ENCODE measurements at regions not wholly inside any gene's neighbourhood (a gene's known extent, or its start where the extent isn't known, plus 50 kb on each side); places are given as distances from the start of the nearest gene placed in this dataset.

- no peak overlapping the region for H2AFZ ChIP-seq (ENCODE audit: low read depth, low read length)
- H3K4me1 ChIP-seq (ENCODE audit: control insufficient read depth, extremely low read depth, insufficient read depth, low read length): no peaks in the 10 kb centered on the region
- intact Hi-C loops (cut with micrococcal nuclease) (loop anchor here (1.0 to 5.0 kb wide), 2 partner anchors 32 to 44 kb away; no protein-coding TSS in a partner anchor), dilution Hi-C loops (cut with MboI; ENCODE audit: extremely low pct_ligation_motif_present, low sequenced_read_pairs) (no loop called here)
- no peak overlapping the region for H3K27ac ChIP-seq (ENCODE audit: insufficient read depth, low read depth, low read length)
- no peaks in the 10 kb centered on the region for H3K9me3 ChIP-seq (replicated peaks; ENCODE audit: control insufficient read depth, insufficient read depth, low read length)
- BruUV-seq (replicated peaks): no TSS peak
- no peaks in the 10 kb centered on the region for H3K36me3 ChIP-seq (ENCODE audit: control insufficient read depth in 2 of 2, extremely low read depth in 1 of 2, insufficient read depth in 2 of 2, low read length in 2 of 2)
- FAIRE-seq (no peak), DNase-seq (ENCODE audit: low read depth, low spot score) (no peak)
- H3K9me1 ChIP-seq (replicated peaks; ENCODE audit: control insufficient read depth, extremely low read depth, insufficient read depth, low read length): no peaks in the 10 kb centered on the region
- TF ChIP-seq GATA2 (IDR thresholded peaks at IDR 0.05; ENCODE audit: insufficient read depth, insufficient read length, low read depth, low read length) (no peak), CTCF (IDR thresholded peaks at IDR 0.05; ENCODE audit: extremely low read depth in 1 of 2, insufficient read depth in 1 of 2, low read depth in 1 of 2, low read length in 2 of 2) (no peak), FOS (IDR thresholded peaks at IDR 0.05; ENCODE audit: borderline replicate concordance, insufficient read depth, low read length) (no peak), POLR2AphosphoS5 (IDR thresholded peaks at IDR 0.05; ENCODE audit: insufficient read depth, low read depth, low read length) (no peak)
- H4K20me1 ChIP-seq (replicated peaks; ENCODE audit: control insufficient read depth, extremely low read depth, insufficient read depth, low read length): no peaks in the 10 kb centered on the region
- ChIA-PET POLR2A (no interaction called here), CTCF (no interaction called here)
- H3K4me3 ChIP-seq (replicated peaks in 1 of 3; ENCODE audit: insufficient read depth in 1 of 3, low read depth in 1 of 3, low read length in 3 of 3): no peak overlapping the region
- H3K9ac ChIP-seq (replicated peaks; ENCODE audit: extremely low read depth, insufficient read depth, low read length): no peak overlapping the region
- H3K4me2 ChIP-seq (ENCODE audit: insufficient read depth, low read length): no peak overlapping the region
- H3K79me2 ChIP-seq (ENCODE audit: control insufficient read depth, insufficient read depth, low read length): no peaks in the 10 kb centered on the region
- no peaks in the 10 kb centered on the region for H3K27me3 ChIP-seq (ENCODE audit: control insufficient read depth in 2 of 2, insufficient read depth in 2 of 2, low read length in 2 of 2)
Measured at GRCh38 chr15:98071786-98072185, 111.3 kb downstream of the ARRDC4 start.

GRCh38 chr15:98075441-98075840 is 114.9 kb downstream of the ARRDC4 start:
- H2AFZ ChIP-seq (ENCODE audit: low read depth, low read length): no peak overlapping the region
- no peaks in the 10 kb centered on the region for H3K9me3 ChIP-seq (replicated peaks; ENCODE audit: control insufficient read depth, insufficient read depth, low read length)
- H3K36me3 ChIP-seq (ENCODE audit: control insufficient read depth in 2 of 2, extremely low read depth in 1 of 2, insufficient read depth in 2 of 2, low read length in 2 of 2): no peaks in the 10 kb centered on the region
- H3K9me1 ChIP-seq (replicated peaks; ENCODE audit: control insufficient read depth, extremely low read depth, insufficient read depth, low read length): no peaks in the 10 kb centered on the region
- FAIRE-seq: no peak
- no peaks in the 10 kb centered on the region for H3K27me3 ChIP-seq (ENCODE audit: control insufficient read depth in 2 of 2, insufficient read depth in 2 of 2, low read length in 2 of 2)
- TF ChIP-seq MYC (IDR thresholded peaks at IDR 0.05; ENCODE audit: low read depth, low read length): no peak
- no peak for TF ChIP-seq FOS (IDR thresholded peaks at IDR 0.05; ENCODE audit: borderline replicate concordance, insufficient read depth, low read length)
- TF ChIP-seq GATA2 (IDR thresholded peaks at IDR 0.05; ENCODE audit: insufficient read depth, insufficient read length, low read depth, low read length): no peak
- TF ChIP-seq POLR2A (IDR thresholded peaks at IDR 0.05; ENCODE audit: low read depth, low read length): no peak
- TF ChIP-seq CTCF (IDR thresholded peaks at IDR 0.05; ENCODE audit: extremely low read depth in 1 of 2, insufficient read depth in 1 of 2, low read depth in 1 of 2, low read length in 2 of 2): no peak
- TF ChIP-seq EZH2 (IDR thresholded peaks at IDR 0.05; ENCODE audit: borderline replicate concordance, low read depth, low read length, severe bottlenecking): no peak
- no peak for TF ChIP-seq JUN (IDR thresholded peaks at IDR 0.05; ENCODE audit: borderline replicate concordance, insufficient read depth, insufficient read length, low read depth)
- TF ChIP-seq, protein P1, sequence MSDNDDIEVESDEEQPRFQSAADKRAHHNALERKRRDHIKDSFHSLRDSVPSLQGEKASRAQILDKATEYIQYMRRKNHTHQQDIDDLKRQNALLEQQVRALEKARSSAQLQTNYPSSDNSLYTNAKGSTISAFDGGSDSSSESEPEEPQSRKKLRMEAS (IDR thresholded peaks at IDR 0.05; ENCODE audit: insufficient read depth, insufficient read length): no peak
- TF ChIP-seq POLR2AphosphoS5 (IDR thresholded peaks at IDR 0.05; ENCODE audit: insufficient read depth, low read depth, low read length): no peak
- H3K4me3 ChIP-seq (replicated peaks in 1 of 3; ENCODE audit: insufficient read depth in 1 of 3, low read depth in 1 of 3, low read length in 3 of 3): no peak overlapping the region
- no peaks in the 10 kb centered on the region for H3K4me1 ChIP-seq (ENCODE audit: control insufficient read depth, extremely low read depth, insufficient read depth, low read length)
- H3K4me2 ChIP-seq (ENCODE audit: insufficient read depth, low read length): no peak overlapping the region
- H3K79me2 ChIP-seq (ENCODE audit: control insufficient read depth, insufficient read depth, low read length): no peaks in the 10 kb centered on the region
- no peak overlapping the region for H3K9ac ChIP-seq (replicated peaks; ENCODE audit: extremely low read depth, insufficient read depth, low read length)
- no peak for DNase-seq (ENCODE audit: low read depth, low spot score)
- ChIA-PET CTCF (no interaction called here), POLR2A (no interaction called here)
- no TSS peak for BruUV-seq (replicated peaks)
- dilution Hi-C loops (cut with MboI; ENCODE audit: extremely low pct_ligation_motif_present, low sequenced_read_pairs) (no loop called here), intact Hi-C loops (cut with micrococcal nuclease) (no loop called here)
- H3K27ac ChIP-seq (ENCODE audit: insufficient read depth, low read depth, low read length): no peak overlapping the region
- no peaks in the 10 kb centered on the region for H4K20me1 ChIP-seq (replicated peaks; ENCODE audit: control insufficient read depth, extremely low read depth, insufficient read depth, low read length)
